DND-41 (cell line): ENCODE measurements at regions not wholly inside any gene's neighbourhood (a gene's known extent, or its start where the extent isn't known, plus 50 kb on each side); places are given as distances from the start of the nearest gene placed in this dataset.
"Not testable (repeated sequence)": the region's sequence is repeated elsewhere in the genome, so short reads cannot be mapped to it uniquely, and the experiment has no call there.

Source experiments
- CTCF ChIP-seq: IDR thresholded peaks from 2 replicates; pipeline ENCODE4 v1.5.1; 2012; ENCODE audit warnings: borderline replicate concordance, low read length, moderate library complexity, mild to moderate bottlenecking; ENCODE audit not compliant: poor library complexity, severe bottlenecking; ENCODE audit errors: extremely low read depth
- EZH2 ChIP-seq: IDR thresholded peaks from 3 replicates; pipeline ENCODE4 v1.6.1; 2012; ENCODE audit warnings: borderline replicate concordance, low read depth, mild to moderate bottlenecking, moderate library complexity, low read length, inconsistent platforms; ENCODE audit not compliant: severe bottlenecking

GRCh38 chr3:15993660-15994059, 180.8 kb upstream of the GALNT15 start:
- TF ChIP-seq CTCF, EZH2: not testable (repeated sequence)
